Thyroid gland (tissue), 4 donors: ENCODE measurements at regions not wholly inside any gene's neighbourhood (a gene's known extent, or its start where the extent isn't known, plus 50 kb on each side); places are given as distances from the start of the nearest gene placed in this dataset.

ENCODE experiments used
- DNase-seq, 2 donors: peaks; one replicate each; pipeline ENCODE4 v3.0.0-alpha.2; 2019
- H3K27ac ChIP-seq, 3 donors: fragments of 200-600 bp; sonication (generic); 1 replicate in 2 of 3; 2 replicates in 1 of 3; pipeline ENCODE4 v1.5.1; 2016 to 2019; ENCODE audit warnings: mild to moderate bottlenecking in 1 of 3, moderate library complexity in 1 of 3
- H3K27me3 ChIP-seq: fragments of 200-600 bp; sonication (generic); one replicate; pipeline ENCODE4 v1.5.1; 2019
- H3K36me3 ChIP-seq, 2 donors: fragments of 200-600 bp; sonication (generic); one replicate each; pipeline ENCODE4 v1.5.1; 2016 to 2019
- H3K4me1 ChIP-seq, 2 donors: fragments of 200-600 bp; sonication (generic); one replicate each; pipeline ENCODE4 v1.5.1; 2017 to 2019
- H3K4me3 ChIP-seq, 3 donors: fragments of 200-600 bp; sonication (generic); replicated peaks in 1 of 3; 1 replicate in 2 of 3; 2 replicates in 1 of 3; pipeline ENCODE4 v1.5.1; 2016; ENCODE audit warnings: mild to moderate bottlenecking in 1 of 3
- H3K9me3 ChIP-seq: fragments of 200-600 bp; sonication (generic); one replicate; pipeline ENCODE4 v1.5.1; 2017
- CTCF ChIP-seq, 6 experiments: fragments of 200-600 bp in 3 of 6; fragments of 450-650 bp in 3 of 6; sonication (generic) in 3 of 6; IDR thresholded peaks; one replicate each; pipeline ENCODE4 v1.5.1; 2016 to 2019; ENCODE audit warnings: antibody characterized with exemption in 6 of 6, mild to moderate bottlenecking in 2 of 6, inconsistent platforms in 1 of 6, moderate library complexity in 1 of 6
- POLR2A ChIP-seq, 2 donors: fragments of 450-650 bp; IDR thresholded peaks; one replicate each; pipeline ENCODE4 v1.6.1; 2017; ENCODE audit warnings: antibody characterized with exemption in 2 of 2, mild to moderate bottlenecking in 2 of 2, moderate library complexity in 1 of 2
- WGBS, 2 donors: methylation state at CpG; one replicate each; pipeline ENCODE4 v1.1.5; 2017; 5-methylcytosine and 5-hydroxymethylcytosine counted together
- intact Hi-C: fragments of 100-400 bp; cut with DNase I; formaldehyde crosslinking; loops from one replicate; pipeline ENCODE4 v1.15.1; 2023

- intact Hi-C loops = no loop called here
- H3K4me1 ChIP-seq = peaks cover 0 to 8% of the 10 kb centered on the region in 2 donors
- no peaks in the 10 kb centered on the region for H3K27me3 ChIP-seq
- H3K27ac ChIP-seq = no peak overlapping the region
- 85 to 89% methylated on average over 7 of the region's 7 CpGs for WGBS, 2 donors
- H3K4me3 ChIP-seq = no peak overlapping the region
- no peak for TF ChIP-seq POLR2A (IDR thresholded peaks at IDR 0.05)
- no peak for TF ChIP-seq CTCF (IDR thresholded peaks at IDR 0.05)
- no peak for DNase-seq
- no peaks in the 10 kb centered on the region for H3K9me3 ChIP-seq
- H3K36me3 ChIP-seq = no peaks in the 10 kb centered on the region
These were observed 333.5 kb downstream of the RRAGC start for GRCh38 chr1:38526046-38526445.

- H3K4me1 ChIP-seq = peaks cover 0 to 8% of the 10 kb centered on the region in 2 donors
- H3K36me3 ChIP-seq = no peaks in the 10 kb centered on the region
- intact Hi-C loops = no loop called here
- H3K27me3 ChIP-seq = no peaks in the 10 kb centered on the region
- no peak overlapping the region for H3K4me3 ChIP-seq
- 96 to 97% methylated on average over 4 of the region's 4 CpGs for WGBS, 2 donors
- DNase-seq = no peak
- no peak overlapping the region for H3K27ac ChIP-seq
- TF ChIP-seq POLR2A (IDR thresholded peaks at IDR 0.05) (no peak), CTCF (IDR thresholded peaks at IDR 0.05) (no peak)
- no peaks in the 10 kb centered on the region for H3K9me3 ChIP-seq
These were observed 334.1 kb downstream of the RRAGC start for GRCh38 chr1:38525343-38526043.

GRCh38 chr1:38524025-38524641 lies 335.4 kb downstream of the RRAGC start:
- H3K4me3 ChIP-seq = no peak overlapping the region
- TF ChIP-seq POLR2A (IDR thresholded peaks at IDR 0.05) (no peak), CTCF (IDR thresholded peaks at IDR 0.05) (no peak)
- WGBS, 2 donors = 95 to 97% methylated on average over 8 of the region's 8 CpGs
- no peaks in the 10 kb centered on the region for H3K9me3 ChIP-seq
- peaks cover 5 to 19% of the 10 kb centered on the region in 2 donors for H3K4me1 ChIP-seq
- H3K27ac ChIP-seq = no peak overlapping the region
- intact Hi-C loops = no loop called here
- DNase-seq = no peak
- H3K36me3 ChIP-seq = no peaks in the 10 kb centered on the region
- H3K27me3 ChIP-seq = no peaks in the 10 kb centered on the region

GRCh38 chr1:38523568-38523939 lies 336.0 kb downstream of the RRAGC start:
- Histone ChIP-seq H3K9me3 (no peaks in the 10 kb centered on the region), H3K27me3 (no peaks in the 10 kb centered on the region), H3K27ac (no peak overlapping the region), H3K4me3 (no peak overlapping the region), H3K36me3 (no peaks in the 10 kb centered on the region), H3K4me1 (peaks cover 5 to 19% of the 10 kb centered on the region in 2 donors)
- WGBS, 2 donors = 95 to 97% methylated on average over 7 of the region's 7 CpGs
- intact Hi-C loops = no loop called here
- TF ChIP-seq POLR2A (IDR thresholded peaks at IDR 0.05) (no peak), CTCF (IDR thresholded peaks at IDR 0.05) (no peak)
- no peak for DNase-seq

- Histone ChIP-seq H3K9me3 (no peaks in the 10 kb centered on the region), H3K4me1 (peaks cover 5 to 19% of the 10 kb centered on the region in 2 donors), H3K27ac (no peak overlapping the region), H3K27me3 (no peaks in the 10 kb centered on the region), H3K4me3 (no peak overlapping the region), H3K36me3 (no peaks in the 10 kb centered on the region)
- no peak for DNase-seq
- TF ChIP-seq CTCF (IDR thresholded peaks at IDR 0.05) (no peak), POLR2A (IDR thresholded peaks at IDR 0.05) (no peak)
- WGBS, 2 donors = 87 to 90% methylated on average over 10 of the region's 10 CpGs
- intact Hi-C loops = no loop called here
These were observed 336.5 kb downstream of the RRAGC start for GRCh38 chr1:38522915-38523567.
